HEK293 (cell line): ENCODE measurements at regions not wholly inside any gene's neighbourhood (a gene's known extent, or its start where the extent isn't known, plus 50 kb on each side); places are given as distances from the start of the nearest gene placed in this dataset.

Source experiments
- CTCF ChIA-PET: fragments of 350-600 bp; formaldehyde crosslinking; extraction: SDS; loops from one replicate; lab custom pipeline; 2021; ENCODE audit warnings: antibody characterized with exemption; lab: Yijun Ruan, JAX
- POLR2A ChIA-PET: fragments of 300-600 bp; formaldehyde crosslinking; extraction: SDS; loops from one replicate; lab custom pipeline; 2020; ENCODE audit warnings: antibody characterized with exemption, inconsistent platforms; lab: Yijun Ruan, JAX
- H3K27ac ChIP-seq: fragments of 200-500 bp; sonication (Bioruptor generic); 2 replicates; pipeline ENCODE4 v1.5.1; 2014; ENCODE audit warnings: low read depth, low read length, control low read depth, inconsistent platforms; ENCODE audit errors: extremely low read depth
- H3K36me3 ChIP-seq, 2 experiments: fragments of 200-500 bp in 1 of 2; sonication (Bioruptor generic) in 1 of 2; 1 replicate in 1 of 2; 2 replicates in 1 of 2; pipeline ENCODE4 v1.5.1; 2014 to 2017; ENCODE audit warnings: inconsistent platforms in 2 of 2, low read length in 2 of 2; ENCODE audit not compliant: control insufficient read depth in 2 of 2, insufficient read depth in 1 of 2
- H3K4me1 ChIP-seq: fragments of 200-500 bp; sonication (Bioruptor generic); 2 replicates; pipeline ENCODE4 v1.5.1; 2014; ENCODE audit warnings: mild to moderate bottlenecking, low read length, inconsistent platforms; ENCODE audit not compliant: control insufficient read depth, insufficient read depth
- H3K4me3 ChIP-seq: 2 replicates; pipeline ENCODE4 v1.5.1; 2011; ENCODE audit warnings: low read depth, mild to moderate bottlenecking, control low read depth, low read length, moderate library complexity
- H3K9me3 ChIP-seq: fragments of 200-500 bp; sonication (Bioruptor generic); 2 replicates; pipeline ENCODE4 v1.5.1; 2014; ENCODE audit warnings: low read depth, low read length, inconsistent platforms; ENCODE audit not compliant: control insufficient read depth, insufficient read depth
- FEZF1 ChIP-seq: fragments of 450-650 bp; formaldehyde crosslinking; IDR thresholded peaks from 2 replicates; pipeline ENCODE4 v1.5.1; 2016; ENCODE audit warnings: missing biosample characterization, missing genetic modification characterization
- GLI2 ChIP-seq: fragments of 450-650 bp; formaldehyde crosslinking; IDR thresholded peaks from 2 replicates; pipeline ENCODE4; 2017; ENCODE audit warnings: missing biosample characterization, missing genetic modification characterization, low read depth, borderline replicate concordance
- REST ChIP-seq: fragments of 450-650 bp; formaldehyde crosslinking; IDR thresholded peaks from 2 replicates; pipeline ENCODE4 v1.5.1; 2016; ENCODE audit warnings: missing biosample characterization, missing genetic modification characterization
- SP2 ChIP-seq: fragments of 450-650 bp; formaldehyde crosslinking; IDR thresholded peaks from 2 replicates; pipeline ENCODE4 v1.5.1; 2016; ENCODE audit warnings: missing biosample characterization, missing genetic modification characterization
- ZNF280C ChIP-seq: fragments of 450-650 bp; formaldehyde crosslinking; IDR thresholded peaks from 2 replicates; pipeline ENCODE4 v1.5.1; 2016; ENCODE audit warnings: missing biosample characterization, missing genetic modification characterization
- ZNF394 ChIP-seq: fragments of 450-650 bp; formaldehyde crosslinking; IDR thresholded peaks from 2 replicates; pipeline ENCODE4 v1.5.1; 2016; ENCODE audit warnings: missing biosample characterization, missing genetic modification characterization, mild to moderate bottlenecking, moderate library complexity, borderline replicate concordance
- ZNF398 ChIP-seq: fragments of 450-650 bp; formaldehyde crosslinking; IDR thresholded peaks from 2 replicates; pipeline ENCODE4 v1.5.1; 2017; ENCODE audit warnings: missing biosample characterization, missing genetic modification characterization
- ZNF555 ChIP-seq: fragments of 450-650 bp; formaldehyde crosslinking; conservative IDR thresholded peaks from 2 replicates; pipeline ENCODE4 v1.5.1; 2017; ENCODE audit warnings: missing biosample characterization, mild to moderate bottlenecking, missing genetic modification characterization, inconsistent platforms
- ZNF626 ChIP-seq: fragments of 450-650 bp; sonication (Bioruptor Pico); formaldehyde crosslinking; IDR thresholded peaks from 2 replicates; pipeline ENCODE4 v1.5.1; 2018; ENCODE audit warnings: missing biosample characterization, missing genetic modification characterization, inconsistent platforms
- ZNF654 ChIP-seq: fragments of 450-650 bp; formaldehyde crosslinking; IDR thresholded peaks from 2 replicates; pipeline ENCODE4 v1.5.1; 2016; ENCODE audit warnings: low read depth, missing biosample characterization, missing genetic modification characterization
- ZNF791 ChIP-seq: fragments of 450-650 bp; formaldehyde crosslinking; IDR thresholded peaks from 2 replicates; pipeline ENCODE4 v1.5.1; 2016; ENCODE audit warnings: missing biosample characterization, missing genetic modification characterization

GRCh38 chr2:111656894-111657293, 227.1 kb downstream of the ANAPC1 start:
- Histone ChIP-seq H3K36me3 (no peaks in the 10 kb centered on the region), H3K4me1 (no peaks in the 10 kb centered on the region), H3K4me3 (no peak overlapping the region), H3K9me3 (no peaks in the 10 kb centered on the region), H3K27ac (no peak overlapping the region)
- CTCF ChIA-PET: no interaction called here
- POLR2A ChIA-PET: no interaction called here
- TF ChIP-seq ZNF791 (tag by site-specific recombination): no peak
- TF ChIP-seq SP2 (tag by site-specific recombination): no peak
- TF ChIP-seq ZNF394 (tag by site-specific recombination): no peak
- no peak for TF ChIP-seq FEZF1
- TF ChIP-seq REST (tag by site-specific recombination): no peak
- no peak for TF ChIP-seq GLI2 (tag by site-specific recombination)

GRCh38 chr2:111657351-111657975, 226.5 kb downstream of the ANAPC1 start:
- Histone ChIP-seq H3K4me1 (no peaks in the 10 kb centered on the region), H3K27ac (no peak overlapping the region), H3K36me3 (no peaks in the 10 kb centered on the region), H3K9me3 (no peaks in the 10 kb centered on the region), H3K4me3 (no peak overlapping the region)
- ChIA-PET CTCF (no interaction called here), POLR2A (no interaction called here)
- TF ChIP-seq ZNF555 (tag by site-specific recombination) (no peak), ZNF280C (tag by site-specific recombination) (no peak), ZNF654 (tag by site-specific recombination) (no peak), ZNF626 (tag by site-specific recombination) (no peak), ZNF398 (tag by site-specific recombination) (no peak)
